GM23338 (cell line): ENCODE measurements at regions not wholly inside any gene's neighbourhood (a gene's known extent, or its start where the extent isn't known, plus 50 kb on each side); places are given as distances from the start of the nearest gene placed in this dataset.

Source experiments
- ATAC-seq: fragments of 200-7000 bp; cut with Tn5 transposase; 3 replicates; pipeline ENCODE4 v1.9.1; 2020
- DNase-seq: peaks from one replicate; pipeline ENCODE4 v3.0.0-alpha.2; 2015; ENCODE audit warnings: low spot score
- H2AFZ ChIP-seq: fragments of 200-600 bp; sonication (generic); 2 replicates; pipeline ENCODE4 v1.8.0; 2016; ENCODE audit warnings: antibody characterized with exemption, mild to moderate bottlenecking, moderate library complexity
- H3F3A ChIP-seq: fragments of 200-600 bp; sonication (generic); replicated peaks from 2 replicates; pipeline ENCODE4 v1.8.0; 2017; ENCODE audit warnings: antibody characterized with exemption, mixed run types, low read depth
- H3K27ac ChIP-seq: fragments of 200-600 bp; sonication (generic); 2 replicates; pipeline ENCODE4 v1.6.1; 2016; ENCODE audit warnings: low read depth
- H3K27me3 ChIP-seq: fragments of 200-600 bp; sonication (generic); 2 replicates; pipeline ENCODE4 v1.8.0; 2016; ENCODE audit warnings: mild to moderate bottlenecking, mixed run types, moderate library complexity; ENCODE audit not compliant: insufficient read depth
- H3K36me3 ChIP-seq: fragments of 200-600 bp; sonication (generic); 2 replicates; pipeline ENCODE4 v1.8.0; 2016; ENCODE audit warnings: mild to moderate bottlenecking; ENCODE audit not compliant: insufficient read depth
- H3K4me1 ChIP-seq: fragments of 200-600 bp; sonication (generic); 2 replicates; pipeline ENCODE4 v1.8.0; 2016; ENCODE audit warnings: mild to moderate bottlenecking, moderate library complexity; ENCODE audit not compliant: insufficient read depth
- H3K4me2 ChIP-seq: fragments of 200-600 bp; sonication (generic); 2 replicates; pipeline ENCODE4 v1.7.1; 2017; ENCODE audit warnings: mixed run types
- H3K4me3 ChIP-seq: fragments of 200-600 bp; sonication (generic); 2 replicates; pipeline ENCODE4 v1.6.1; 2016; ENCODE audit warnings: mixed run types
- H3K79me2 ChIP-seq: fragments of 200-600 bp; sonication (generic); replicated peaks from 2 replicates; pipeline ENCODE4 v1.8.0; 2017; ENCODE audit warnings: mild to moderate bottlenecking; ENCODE audit not compliant: insufficient read depth
- H3K9me2 ChIP-seq: fragments of 200-600 bp; sonication (generic); 2 replicates; pipeline ENCODE4 v1.8.0; 2017; ENCODE audit not compliant: insufficient read depth
- H4K20me1 ChIP-seq: fragments of 200-600 bp; sonication (generic); replicated peaks from 2 replicates; pipeline ENCODE4 v1.8.0; 2017; ENCODE audit warnings: mild to moderate bottlenecking; ENCODE audit not compliant: insufficient read depth
- H3K27ac Mint-ChIP-seq: 2 replicates; pipeline ENCODE4 v1.8.0; 2020; ENCODE audit warnings: inconsistent platforms, mild to moderate bottlenecking, moderate library complexity, mixed read lengths
- H3K27me3 Mint-ChIP-seq: 3 replicates; pipeline ENCODE4 v1.8.0; 2022; ENCODE audit warnings: low read depth, mild to moderate bottlenecking, moderate library complexity, mixed read lengths, inconsistent platforms; ENCODE audit not compliant: insufficient read depth, poor library complexity
- H3K36me3 Mint-ChIP-seq: 3 replicates; pipeline ENCODE4 v1.8.0; 2021; ENCODE audit warnings: low read depth, mild to moderate bottlenecking, inconsistent platforms, moderate library complexity, mixed read lengths
- H3K4me1 Mint-ChIP-seq: 3 replicates; pipeline ENCODE4 v1.8.0; 2020; ENCODE audit warnings: mild to moderate bottlenecking, inconsistent platforms, mixed read lengths
- H3K4me3 Mint-ChIP-seq: 3 replicates; pipeline ENCODE4 v1.8.0; 2021; ENCODE audit warnings: moderate library complexity, mild to moderate bottlenecking, inconsistent platforms, mixed read lengths
- H3K9me3 Mint-ChIP-seq: 3 replicates; pipeline ENCODE4 v1.8.0; 2020; ENCODE audit warnings: moderate library complexity, mild to moderate bottlenecking, inconsistent platforms, mixed read lengths
- CREB1 ChIP-seq: fragments of 250-450 bp; sonication (Bioruptor Pico); IDR thresholded peaks from 2 replicates; pipeline ENCODE4 v1.5.0; 2020; ENCODE audit warnings: low read depth, mild to moderate bottlenecking, moderate library complexity
- EZH2 ChIP-seq: fragments of 200-600 bp; sonication (generic); IDR thresholded peaks from one replicate; pipeline ENCODE4 v1.8.0; 2017; ENCODE audit warnings: antibody characterized with exemption, mild to moderate bottlenecking, low read depth; ENCODE audit not compliant: unreplicated experiment
- EZH2phosphoT487 ChIP-seq: fragments of 200-600 bp; sonication (generic); IDR thresholded peaks from one replicate; pipeline ENCODE4 v1.8.1; 2018; ENCODE audit warnings: antibody characterized with exemption; ENCODE audit not compliant: unreplicated experiment
- JUNB ChIP-seq: IDR thresholded peaks from one replicate; pipeline ENCODE4 v1.6.1; 2016; ENCODE audit warnings: antibody characterized with exemption; ENCODE audit not compliant: unreplicated experiment
- NANOG ChIP-seq: IDR thresholded peaks from 2 replicates; pipeline ENCODE4 v1.6.1; 2016; ENCODE audit warnings: antibody characterized with exemption, borderline replicate concordance
- STAT1 ChIP-seq: IDR thresholded peaks from one replicate; pipeline ENCODE4 v1.6.1; 2016; ENCODE audit warnings: antibody characterized with exemption; ENCODE audit not compliant: unreplicated experiment
- ZNF114 ChIP-seq: fragments of 250-450 bp; sonication (Bioruptor Pico); IDR thresholded peaks from 2 replicates; pipeline ENCODE4 v1.5.0; 2020; ENCODE audit warnings: mild to moderate bottlenecking, moderate library complexity
- ZNF331 ChIP-seq: fragments of 250-450 bp; sonication (Bioruptor Pico); IDR thresholded peaks from 2 replicates; pipeline ENCODE4 v1.5.0; 2020; ENCODE audit warnings: low read depth, mild to moderate bottlenecking, moderate library complexity
- TF ChIP-seq, protein P1 (sequence below): fragments of 250-450 bp; sonication (Bioruptor Pico); IDR thresholded peaks from 2 replicates; pipeline ENCODE4 v1.5.0; 2020; ENCODE audit warnings: mild to moderate bottlenecking, moderate library complexity
- TF ChIP-seq, protein P2 (sequence below): IDR thresholded peaks from one replicate; pipeline ENCODE4 v1.6.1; 2018; ENCODE audit warnings: antibody characterized with exemption; ENCODE audit not compliant: unreplicated experiment

DNA sequence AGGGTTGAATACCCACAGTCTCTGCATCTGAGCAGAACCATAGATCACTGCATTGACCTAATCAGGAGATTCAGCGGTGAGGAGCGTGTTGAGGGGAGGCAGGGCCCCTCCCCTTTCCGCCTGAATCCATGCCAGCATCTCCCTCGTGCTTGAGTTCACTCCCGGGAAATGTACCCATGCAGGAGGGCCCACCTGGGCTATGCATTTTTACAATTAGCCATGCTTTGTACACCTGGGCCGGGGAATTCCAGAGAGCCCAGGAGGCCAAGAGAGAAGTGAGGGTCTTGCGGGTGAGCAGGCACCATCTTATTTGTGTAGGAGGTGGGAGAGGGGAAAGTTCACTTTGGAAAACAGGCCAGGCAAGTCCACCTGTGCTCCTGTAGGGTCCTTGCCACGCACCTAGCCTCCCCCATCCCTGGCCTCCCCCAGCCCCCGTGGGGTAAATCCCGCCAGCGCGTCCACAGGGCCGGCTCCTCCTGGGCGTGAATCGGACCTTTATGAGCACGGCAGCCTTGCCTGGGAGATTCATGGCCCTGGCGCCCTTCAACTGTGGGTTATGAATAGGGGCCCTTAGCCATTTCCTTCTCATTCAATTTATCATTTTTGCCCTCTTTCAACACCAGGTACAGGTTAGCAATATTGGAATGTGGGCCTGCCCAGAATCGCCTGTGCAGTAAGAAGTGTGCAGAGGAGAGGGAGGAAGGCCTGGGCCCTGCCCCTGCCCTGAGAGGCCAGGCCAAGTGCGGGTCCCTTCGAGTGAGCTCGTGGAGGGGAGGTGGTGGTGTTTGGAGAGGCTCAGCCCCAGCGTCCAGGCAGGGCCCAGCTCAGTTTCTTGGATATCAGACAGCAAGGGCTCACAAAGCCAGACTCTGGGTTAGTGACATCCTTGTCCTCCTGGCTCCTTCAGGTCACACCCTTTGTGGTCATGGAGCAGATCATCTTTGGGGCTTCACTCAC, 84.4 kb upstream of the ACTRT2 start:
- no peaks in the 10 kb centered on the region for H3K9me2 ChIP-seq
- H3K27me3 Mint-ChIP-seq: peaks cover 4% of the 10 kb centered on the region
- no peaks in the 10 kb centered on the region for H3K79me2 ChIP-seq
- no peaks in the 10 kb centered on the region; the same call in 2 of the 3 replicates for H3K4me1 Mint-ChIP-seq
- H3K36me3 ChIP-seq: no peaks in the 10 kb centered on the region; the same call in 1 of the 2 replicates
- TF ChIP-seq, protein P1, sequence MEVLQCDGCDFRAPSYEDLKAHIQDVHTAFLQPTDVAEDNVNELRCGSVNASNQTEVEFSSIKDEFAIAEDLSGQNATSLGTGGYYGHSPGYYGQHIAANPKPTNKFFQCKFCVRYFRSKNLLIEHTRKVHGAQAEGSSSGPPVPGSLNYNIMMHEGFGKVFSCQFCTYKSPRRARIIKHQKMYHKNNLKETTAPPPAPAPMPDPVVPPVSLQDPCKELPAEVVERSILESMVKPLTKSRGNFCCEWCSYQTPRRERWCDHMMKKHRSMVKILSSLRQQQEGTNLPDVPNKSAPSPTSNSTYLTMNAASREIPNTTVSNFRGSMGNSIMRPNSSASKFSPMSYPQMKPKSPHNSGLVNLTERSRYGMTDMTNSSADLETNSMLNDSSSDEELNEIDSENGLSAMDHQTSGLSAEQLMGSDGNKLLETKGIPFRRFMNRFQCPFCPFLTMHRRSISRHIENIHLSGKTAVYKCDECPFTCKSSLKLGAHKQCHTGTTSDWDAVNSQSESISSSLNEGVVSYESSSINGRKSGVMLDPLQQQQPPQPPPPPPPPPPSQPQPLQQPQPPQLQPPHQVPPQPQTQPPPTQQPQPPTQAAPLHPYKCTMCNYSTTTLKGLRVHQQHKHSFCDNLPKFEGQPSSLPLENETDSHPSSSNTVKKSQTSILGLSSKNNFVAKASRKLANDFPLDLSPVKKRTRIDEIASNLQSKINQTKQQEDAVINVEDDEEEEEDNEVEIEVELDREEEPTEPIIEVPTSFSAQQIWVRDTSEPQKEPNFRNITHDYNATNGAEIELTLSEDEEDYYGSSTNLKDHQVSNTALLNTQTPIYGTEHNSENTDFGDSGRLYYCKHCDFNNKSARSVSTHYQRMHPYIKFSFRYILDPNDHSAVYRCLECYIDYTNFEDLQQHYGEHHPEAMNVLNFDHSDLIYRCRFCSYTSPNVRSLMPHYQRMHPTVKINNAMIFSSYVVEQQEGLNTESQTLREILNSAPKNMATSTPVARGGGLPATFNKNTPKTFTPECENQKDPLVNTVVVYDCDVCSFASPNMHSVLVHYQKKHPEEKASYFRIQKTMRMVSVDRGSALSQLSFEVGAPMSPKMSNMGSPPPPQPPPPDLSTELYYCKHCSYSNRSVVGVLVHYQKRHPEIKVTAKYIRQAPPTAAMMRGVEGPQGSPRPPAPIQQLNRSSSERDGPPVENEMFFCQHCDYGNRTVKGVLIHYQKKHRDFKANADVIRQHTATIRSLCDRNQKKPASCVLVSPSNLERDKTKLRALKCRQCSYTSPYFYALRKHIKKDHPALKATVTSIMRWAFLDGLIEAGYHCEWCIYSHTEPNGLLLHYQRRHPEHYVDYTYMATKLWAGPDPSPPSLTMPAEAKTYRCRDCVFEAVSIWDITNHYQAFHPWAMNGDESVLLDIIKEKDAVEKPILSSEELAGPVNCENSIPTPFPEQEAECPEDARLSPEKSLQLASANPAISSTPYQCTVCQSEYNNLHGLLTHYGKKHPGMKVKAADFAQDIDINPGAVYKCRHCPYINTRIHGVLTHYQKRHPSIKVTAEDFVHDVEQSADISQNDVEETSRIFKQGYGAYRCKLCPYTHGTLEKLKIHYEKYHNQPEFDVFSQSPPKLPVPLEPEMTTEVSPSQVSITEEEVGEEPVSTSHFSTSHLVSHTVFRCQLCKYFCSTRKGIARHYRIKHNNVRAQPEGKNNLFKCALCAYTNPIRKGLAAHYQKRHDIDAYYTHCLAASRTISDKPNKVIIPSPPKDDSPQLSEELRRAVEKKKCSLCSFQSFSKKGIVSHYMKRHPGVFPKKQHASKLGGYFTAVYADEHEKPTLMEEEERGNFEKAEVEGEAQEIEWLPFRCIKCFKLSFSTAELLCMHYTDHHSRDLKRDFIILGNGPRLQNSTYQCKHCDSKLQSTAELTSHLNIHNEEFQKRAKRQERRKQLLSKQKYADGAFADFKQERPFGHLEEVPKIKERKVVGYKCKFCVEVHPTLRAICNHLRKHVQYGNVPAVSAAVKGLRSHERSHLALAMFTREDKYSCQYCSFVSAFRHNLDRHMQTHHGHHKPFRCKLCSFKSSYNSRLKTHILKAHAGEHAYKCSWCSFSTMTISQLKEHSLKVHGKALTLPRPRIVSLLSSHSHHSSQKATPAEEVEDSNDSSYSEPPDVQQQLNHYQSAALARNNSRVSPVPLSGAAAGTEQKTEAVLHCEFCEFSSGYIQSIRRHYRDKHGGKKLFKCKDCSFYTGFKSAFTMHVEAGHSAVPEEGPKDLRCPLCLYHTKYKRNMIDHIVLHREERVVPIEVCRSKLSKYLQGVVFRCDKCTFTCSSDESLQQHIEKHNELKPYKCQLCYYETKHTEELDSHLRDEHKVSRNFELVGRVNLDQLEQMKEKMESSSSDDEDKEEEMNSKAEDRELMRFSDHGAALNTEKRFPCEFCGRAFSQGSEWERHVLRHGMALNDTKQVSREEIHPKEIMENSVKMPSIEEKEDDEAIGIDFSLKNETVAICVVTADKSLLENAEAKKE: no peak
- TF ChIP-seq ZNF114 (CRISPR knock-in tag) (no peak), EZH2 (no peak), EZH2phosphoT487 (no peak), STAT1 (no peak), ZNF331 (CRISPR knock-in tag) (no peak), CREB1 (CRISPR knock-in tag) (no peak), JUNB (no peak), NANOG (no peak)
- TF ChIP-seq, protein P2, sequence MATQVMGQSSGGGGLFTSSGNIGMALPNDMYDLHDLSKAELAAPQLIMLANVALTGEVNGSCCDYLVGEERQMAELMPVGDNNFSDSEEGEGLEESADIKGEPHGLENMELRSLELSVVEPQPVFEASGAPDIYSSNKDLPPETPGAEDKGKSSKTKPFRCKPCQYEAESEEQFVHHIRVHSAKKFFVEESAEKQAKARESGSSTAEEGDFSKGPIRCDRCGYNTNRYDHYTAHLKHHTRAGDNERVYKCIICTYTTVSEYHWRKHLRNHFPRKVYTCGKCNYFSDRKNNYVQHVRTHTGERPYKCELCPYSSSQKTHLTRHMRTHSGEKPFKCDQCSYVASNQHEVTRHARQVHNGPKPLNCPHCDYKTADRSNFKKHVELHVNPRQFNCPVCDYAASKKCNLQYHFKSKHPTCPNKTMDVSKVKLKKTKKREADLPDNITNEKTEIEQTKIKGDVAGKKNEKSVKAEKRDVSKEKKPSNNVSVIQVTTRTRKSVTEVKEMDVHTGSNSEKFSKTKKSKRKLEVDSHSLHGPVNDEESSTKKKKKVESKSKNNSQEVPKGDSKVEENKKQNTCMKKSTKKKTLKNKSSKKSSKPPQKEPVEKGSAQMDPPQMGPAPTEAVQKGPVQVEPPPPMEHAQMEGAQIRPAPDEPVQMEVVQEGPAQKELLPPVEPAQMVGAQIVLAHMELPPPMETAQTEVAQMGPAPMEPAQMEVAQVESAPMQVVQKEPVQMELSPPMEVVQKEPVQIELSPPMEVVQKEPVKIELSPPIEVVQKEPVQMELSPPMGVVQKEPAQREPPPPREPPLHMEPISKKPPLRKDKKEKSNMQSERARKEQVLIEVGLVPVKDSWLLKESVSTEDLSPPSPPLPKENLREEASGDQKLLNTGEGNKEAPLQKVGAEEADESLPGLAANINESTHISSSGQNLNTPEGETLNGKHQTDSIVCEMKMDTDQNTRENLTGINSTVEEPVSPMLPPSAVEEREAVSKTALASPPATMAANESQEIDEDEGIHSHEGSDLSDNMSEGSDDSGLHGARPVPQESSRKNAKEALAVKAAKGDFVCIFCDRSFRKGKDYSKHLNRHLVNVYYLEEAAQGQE: no peak
- no peak overlapping the region for H3K27ac ChIP-seq
- no peaks in the 10 kb centered on the region for H3K27me3 ChIP-seq
- H3K36me3 Mint-ChIP-seq: peaks cover 16% of the 10 kb centered on the region; the same call in 2 of the 3 replicates
- H3K4me2 ChIP-seq: no peak overlapping the region
- H2AFZ ChIP-seq: no peak overlapping the region
- DNase-seq: no peak
- H3K4me3 ChIP-seq: no peak overlapping the region
- no peak for ATAC-seq
- no peaks in the 10 kb centered on the region for H3F3A ChIP-seq
- H3K4me1 ChIP-seq: no peaks in the 10 kb centered on the region
- peaks cover 75% of the 10 kb centered on the region for H3K9me3 Mint-ChIP-seq
- no peak overlapping the region for H3K4me3 Mint-ChIP-seq
- H3K27ac Mint-ChIP-seq: no peak overlapping the region
- H4K20me1 ChIP-seq: no peaks in the 10 kb centered on the region
